ENCODE measurements at regions not wholly inside any gene's neighbourhood (a gene's known extent, or its start where the extent isn't known, plus 50 kb on each side); places are given as distances from the start of the nearest gene placed in this dataset.

- no peak for TF ChIP-seq CHD7 (IDR thresholded peaks at IDR 0.05; ENCODE audit: insufficient replicate concordance, low read length)
Observed at GRCh38 chr10:28442403-28442802, 90.5 kb upstream of the WAC start (continued).

Measured in H1 (cell line).